ENCODE measurements at regions not wholly inside any gene's neighbourhood (a gene's known extent, or its start where the extent isn't known, plus 50 kb on each side); places are given as distances from the start of the nearest gene placed in this dataset.

DNA sequence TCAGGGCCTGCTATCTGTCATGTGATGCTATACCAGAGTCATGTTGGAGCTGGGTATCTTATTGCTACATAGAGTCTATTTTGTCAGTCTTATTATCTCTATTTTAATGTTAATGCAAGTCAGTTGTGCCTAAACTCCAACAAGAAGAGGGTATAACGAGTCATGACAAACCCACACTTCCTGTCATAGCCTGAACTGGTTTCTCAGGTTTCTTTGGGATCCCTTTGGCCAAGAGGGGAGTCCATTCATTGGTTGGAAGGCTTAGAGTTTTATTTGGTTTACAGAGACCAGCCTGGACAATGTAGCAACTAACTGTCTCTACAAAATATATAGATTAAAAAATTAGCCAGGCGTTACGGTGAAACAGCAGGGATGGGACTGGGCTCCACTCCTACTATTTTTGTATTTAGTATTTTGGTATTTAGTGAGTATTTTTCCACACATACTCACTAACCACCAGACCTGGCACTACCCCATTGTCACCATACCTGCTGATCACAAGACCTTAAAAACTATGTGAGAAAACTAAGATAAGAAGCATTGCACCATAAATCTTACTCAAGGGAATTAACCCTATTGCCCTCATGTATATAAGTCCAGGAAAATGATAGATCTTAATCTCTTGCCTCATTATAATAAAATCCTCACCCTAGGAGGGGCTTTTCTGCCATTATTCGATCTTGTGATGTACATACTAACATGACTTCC, 387.5 kb downstream of the IPO8 start:
- TF ChIP-seq CTCF (conservative IDR thresholded peaks at IDR 0.05; ENCODE audit: low read depth, low read length) (no peak), EZH2phosphoT487 (IDR thresholded peaks at IDR 0.05; ENCODE audit: borderline replicate concordance, low read length) (no peak), EZH2 (IDR thresholded peaks at IDR 0.05; ENCODE audit: low read length, unreplicated experiment) (no peak)
